ENCODE measurements at regions not wholly inside any gene's neighbourhood (a gene's known extent, or its start where the extent isn't known, plus 50 kb on each side); places are given as distances from the start of the nearest gene placed in this dataset.

- no peak for ATAC-seq
- POLR2A ChIA-PET, result no interaction called here
- TF ChIP-seq TCF7L2 (IDR thresholded peaks at IDR 0.05; ENCODE audit: low read depth, low read length) (no peak), POLR2AphosphoS5 (IDR thresholded peaks at IDR 0.05; ENCODE audit: low read depth, low read length) (no peak), CTCF (IDR thresholded peaks at IDR 0.05) (no peak), SIN3A (IDR thresholded peaks at IDR 0.05; ENCODE audit: borderline replicate concordance, insufficient read depth, low read depth, low read length) (no peak), REST (IDR thresholded peaks at IDR 0.05; ENCODE audit: insufficient read depth in 1 of 2, low read depth in 2 of 2, low read length in 1 of 2) (no peak)
Measured at GRCh38 chr1:208892147-208892546, 648.0 kb upstream of the PLXNA2 start.

DNA sequence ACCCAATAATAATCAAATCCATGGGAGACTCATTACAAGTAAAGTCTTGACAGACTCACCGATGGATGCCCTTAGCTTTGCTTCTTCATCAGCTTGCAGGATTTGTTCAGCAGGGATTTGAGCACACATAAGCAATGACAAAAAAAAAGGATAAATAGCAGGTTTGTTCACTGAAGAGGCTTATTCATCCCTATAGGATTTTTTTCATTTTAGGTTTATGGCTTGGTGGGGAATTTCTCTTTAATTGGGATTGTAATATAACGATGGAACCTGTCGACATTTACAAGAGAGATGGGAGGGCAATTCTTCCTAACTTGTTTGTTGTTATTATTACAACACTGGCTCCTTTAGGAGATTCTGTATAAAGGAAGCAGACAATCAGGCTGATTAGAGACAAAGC lies 649.1 kb upstream of the PLXNA2 start:
- in situ Hi-C loops (cut with HindIII; ENCODE audit: low pct_unique_long_range_greater_than_20kb, low sequenced_read_pairs) (no loop called here), intact Hi-C loops (cut with micrococcal nuclease; ENCODE audit: unreplicated experiment) (no loop called here)
- CTCF ChIA-PET, result no interaction called here
- Histone ChIP-seq H3K4me1 (ENCODE audit: control insufficient read depth, insufficient read depth, low read length) (no peaks in the 10 kb centered on the region), H3K27me3 (ENCODE audit: control insufficient read depth, insufficient read depth, low read length) (no peaks in the 10 kb centered on the region), H3K27ac (ENCODE audit: low read length) (no peak overlapping the region), H3K4me3 (ENCODE audit: low read depth in 2 of 2, low read length in 2 of 2) (no peak overlapping the region), H3K9me3 (ENCODE audit: control insufficient read depth, insufficient read depth, low read depth, low read length) (no peaks in the 10 kb centered on the region), H3K36me3 (ENCODE audit: control insufficient read depth, insufficient read depth, low read length) (no peaks in the 10 kb centered on the region; the same call in 1 of the 2 replicates)
- TF ChIP-seq SIN3A (IDR thresholded peaks at IDR 0.05; ENCODE audit: borderline replicate concordance, insufficient read depth, low read depth, low read length) (no peak), POLR2AphosphoS5 (IDR thresholded peaks at IDR 0.05; ENCODE audit: low read depth, low read length) (no peak), REST (IDR thresholded peaks at IDR 0.05; ENCODE audit: insufficient read depth in 1 of 2, low read depth in 2 of 2, low read length in 1 of 2) (no peak), CTCF (IDR thresholded peaks at IDR 0.05) (no peak), TCF7L2 (IDR thresholded peaks at IDR 0.05; ENCODE audit: low read depth, low read length) (no peak)
- no TSS peak for BruUV-seq (replicated peaks)
- ATAC-seq, result no peak
- DNase-seq (ENCODE audit: low read depth, low spot score), result no peak
- POLR2A ChIA-PET, result no interaction called here

More at GRCh38 chr1:208892147-208892546, 648.0 kb upstream of the PLXNA2 start:
- intact Hi-C loops (cut with micrococcal nuclease; ENCODE audit: unreplicated experiment), result no loop called here
- Histone ChIP-seq H3K27me3 (ENCODE audit: control insufficient read depth, insufficient read depth, low read length) (no peaks in the 10 kb centered on the region), H3K36me3 (ENCODE audit: control insufficient read depth, insufficient read depth, low read length) (no peaks in the 10 kb centered on the region; the same call in 1 of the 2 replicates), H3K4me1 (ENCODE audit: control insufficient read depth, insufficient read depth, low read length) (no peaks in the 10 kb centered on the region), H3K27ac (ENCODE audit: low read length) (no peak overlapping the region), H3K9me3 (ENCODE audit: control insufficient read depth, insufficient read depth, low read depth, low read length) (no peaks in the 10 kb centered on the region), H3K4me3 (ENCODE audit: low read depth in 2 of 2, low read length in 2 of 2) (no peak overlapping the region)
- DNase-seq (ENCODE audit: low read depth, low spot score), result no peak
- CTCF ChIA-PET, result no interaction called here
- in situ Hi-C loops (cut with HindIII; ENCODE audit: low pct_unique_long_range_greater_than_20kb, low sequenced_read_pairs), result no loop called here
- no TSS peak for BruUV-seq (replicated peaks)
